Duodenal mucosa (tissue), 2 donors: ENCODE measurements at regions not wholly inside any gene's neighbourhood (a gene's known extent, or its start where the extent isn't known, plus 50 kb on each side); places are given as distances from the start of the nearest gene placed in this dataset.
"Not testable (repeated sequence)": the region's sequence is repeated elsewhere in the genome, so short reads cannot be mapped to it uniquely, and the experiment has no call there.

Source experiments
- H3K27ac ChIP-seq: one replicate; pipeline ENCODE4 v1.7.0; 2013; ENCODE audit warnings: low read depth, low read length
- H3K27me3 ChIP-seq, 2 donors: one replicate each; pipeline ENCODE4 v1.7.0; 2013; ENCODE audit warnings: low read length in 2 of 2, control low read depth in 1 of 2; ENCODE audit not compliant: insufficient read depth in 2 of 2, control insufficient read depth in 1 of 2
- H3K36me3 ChIP-seq, 2 donors: one replicate each; pipeline ENCODE4 v1.7.0; 2013; ENCODE audit warnings: low read length in 2 of 2, control low read depth in 1 of 2; ENCODE audit not compliant: insufficient read depth in 2 of 2, control insufficient read depth in 1 of 2
- H3K4me1 ChIP-seq, 2 donors: one replicate each; pipeline ENCODE4 v1.7.0; 2013; ENCODE audit warnings: low read length in 2 of 2, control low read depth in 1 of 2; ENCODE audit not compliant: insufficient read depth in 2 of 2, control insufficient read depth in 1 of 2
- H3K4me3 ChIP-seq, 2 donors: one replicate each; pipeline ENCODE4 v1.7.0; 2013; ENCODE audit warnings: low read length in 2 of 2, low read depth in 1 of 2
- H3K9ac ChIP-seq, 2 donors: one replicate each; pipeline ENCODE4 v1.7.0; 2013; ENCODE audit warnings: low read length in 2 of 2, low read depth in 1 of 2
- H3K9me3 ChIP-seq, 2 donors: one replicate each; pipeline ENCODE4 v1.7.0; 2013; ENCODE audit warnings: low read length in 2 of 2, control low read depth in 1 of 2; ENCODE audit not compliant: control insufficient read depth in 1 of 2

DNA sequence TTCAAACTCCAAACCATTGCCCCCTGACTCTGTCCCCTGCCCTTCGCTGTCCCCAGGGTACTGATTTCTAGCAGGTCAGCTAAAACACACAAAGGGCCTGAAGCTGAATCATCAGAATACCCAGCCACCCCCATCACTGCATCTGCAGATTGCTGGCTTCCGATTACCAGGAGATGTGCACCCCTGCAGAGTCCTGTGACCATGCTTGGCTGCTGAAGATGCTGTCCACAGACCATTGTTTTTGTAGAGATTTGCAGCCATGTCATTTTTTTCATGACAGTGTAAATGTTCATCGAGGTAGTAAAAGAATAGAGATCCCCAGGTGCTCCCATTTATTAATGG, 463.3 kb downstream of the STK39 start:
- H3K4me1 ChIP-seq = no peaks in the 10 kb centered on the region
- H3K4me3 ChIP-seq = no peak overlapping the region
- H3K9me3 ChIP-seq = no peaks in the 10 kb centered on the region

DNA sequence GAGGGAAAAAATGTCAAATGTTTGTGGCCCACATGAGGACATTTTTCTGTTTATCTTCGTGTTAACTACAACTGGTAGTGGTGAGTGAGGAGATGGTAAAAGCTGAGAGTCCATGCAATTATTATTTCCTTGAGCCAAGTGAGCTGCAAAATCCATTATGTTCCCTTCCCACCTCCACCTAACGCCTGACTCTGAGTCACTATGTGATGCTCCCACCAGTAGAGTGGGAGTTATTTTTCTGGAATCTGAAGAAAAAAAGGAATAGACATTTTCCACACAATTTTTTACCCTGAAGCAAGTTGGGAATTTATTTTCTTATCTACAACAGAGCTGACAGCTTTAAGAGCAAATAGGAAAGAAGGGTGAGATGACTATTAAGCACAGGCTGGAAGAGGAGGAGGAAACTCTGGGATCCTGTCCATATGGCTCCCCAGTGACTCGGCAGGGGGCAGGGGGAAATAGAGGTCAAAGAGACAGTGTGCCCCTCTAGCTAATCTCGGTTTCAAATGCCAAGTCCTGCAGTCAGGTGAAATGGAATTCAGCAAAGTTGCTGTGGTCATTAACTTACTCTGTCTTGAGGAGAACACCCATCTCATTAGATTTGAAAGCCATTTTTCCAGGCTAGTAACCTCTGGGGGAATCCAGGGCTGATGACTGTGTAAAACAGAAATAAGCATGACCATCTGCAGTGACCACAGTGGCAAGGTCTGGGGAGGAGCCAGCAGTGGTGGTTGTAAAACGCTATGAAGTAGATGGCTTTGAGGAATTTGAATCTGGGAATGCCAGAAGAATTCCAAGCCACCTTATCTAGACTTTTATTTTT, 463.9 kb downstream of the STK39 start:
- Histone ChIP-seq H3K9me3 (no peaks in the 10 kb centered on the region), H3K27me3 (no peaks in the 10 kb centered on the region), H3K9ac (no peak overlapping the region), H3K36me3 (no peaks in the 10 kb centered on the region), H3K4me3 (no peak overlapping the region), H3K27ac (no peak overlapping the region), H3K4me1 (no peaks in the 10 kb centered on the region)

More for the DNA sequence above, 463.3 kb downstream of the STK39 start:
- no peak overlapping the region for H3K27ac ChIP-seq
- no peak overlapping the region for H3K9ac ChIP-seq
- H3K27me3 ChIP-seq = no peaks in the 10 kb centered on the region
- no peaks in the 10 kb centered on the region for H3K36me3 ChIP-seq

DNA sequence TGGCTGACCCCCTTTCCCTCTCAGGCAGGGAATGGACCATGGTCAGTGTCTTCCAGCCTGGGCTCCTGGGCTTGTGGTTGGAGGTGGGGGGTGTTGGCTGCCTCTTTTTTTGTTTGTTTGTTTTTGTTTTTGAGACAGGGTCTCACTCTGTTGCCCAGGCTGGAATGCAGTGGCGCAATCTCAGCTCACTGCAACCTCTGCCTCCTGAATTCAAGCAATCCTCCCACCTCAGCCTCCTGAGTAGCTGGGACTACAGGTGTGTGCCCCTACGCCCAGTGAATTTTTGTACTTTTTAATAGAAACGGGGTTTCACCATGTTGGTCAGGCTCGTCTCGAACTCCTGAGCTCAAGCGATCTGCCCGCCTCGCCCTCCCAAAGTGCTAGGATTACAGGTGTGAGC, 465.8 kb downstream of the STK39 start:
- not testable (repeated sequence) for H3K4me3 ChIP-seq, H3K36me3 ChIP-seq, H3K4me1 ChIP-seq, H3K27me3 ChIP-seq, H3K9ac ChIP-seq, H3K9me3 ChIP-seq, H3K27ac ChIP-seq

DNA sequence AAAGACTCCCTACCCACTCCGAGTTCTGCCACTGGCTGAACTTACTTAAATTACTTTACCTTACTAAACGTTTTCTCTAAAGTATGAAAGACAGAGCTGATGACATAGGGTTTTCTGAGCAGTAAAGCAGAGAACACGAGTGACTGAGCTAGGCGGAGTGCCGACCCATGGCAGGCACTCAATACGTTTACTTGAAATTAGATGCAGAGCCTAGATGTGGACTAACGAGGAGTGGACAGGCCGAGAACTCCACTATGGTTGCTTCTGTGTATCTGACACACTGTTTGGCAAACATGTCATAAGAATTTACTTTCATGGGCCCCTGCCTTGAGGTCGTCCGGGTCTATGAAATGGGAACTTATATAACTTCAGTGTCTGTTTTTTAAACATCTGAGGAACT, 471.0 kb downstream of the STK39 start:
- H3K27ac ChIP-seq = no peak overlapping the region
- no peaks in the 10 kb centered on the region for H3K27me3 ChIP-seq
- H3K4me3 ChIP-seq = no peak overlapping the region
- no peaks in the 10 kb centered on the region for H3K36me3 ChIP-seq
- no peak overlapping the region for H3K9ac ChIP-seq
- no peaks in the 10 kb centered on the region for H3K4me1 ChIP-seq
- no peaks in the 10 kb centered on the region for H3K9me3 ChIP-seq

DNA sequence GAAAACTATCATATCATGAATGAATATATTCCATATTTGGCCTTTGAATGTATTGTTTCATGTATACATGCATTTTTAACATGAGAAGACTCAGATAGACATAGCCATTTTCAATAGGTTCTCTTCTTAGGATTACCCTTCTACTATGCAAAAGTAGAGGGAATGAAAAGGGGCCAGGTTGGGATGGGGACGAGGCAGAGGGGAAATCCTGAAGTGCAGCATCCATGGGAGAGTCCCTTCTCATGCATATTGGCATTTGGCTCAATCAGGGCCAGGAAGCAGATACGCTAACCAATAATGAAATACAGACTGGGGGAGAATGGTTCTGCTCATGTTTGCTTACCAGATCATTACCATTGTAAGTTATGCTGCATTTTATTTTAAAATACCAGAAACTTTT, 475.8 kb downstream of the STK39 start:
- Histone ChIP-seq H3K9ac (no peak overlapping the region), H3K4me3 (no peak overlapping the region), H3K4me1 (no peaks in the 10 kb centered on the region), H3K27ac (no peak overlapping the region), H3K9me3 (no peaks in the 10 kb centered on the region), H3K36me3 (no peaks in the 10 kb centered on the region), H3K27me3 (no peaks in the 10 kb centered on the region)

DNA sequence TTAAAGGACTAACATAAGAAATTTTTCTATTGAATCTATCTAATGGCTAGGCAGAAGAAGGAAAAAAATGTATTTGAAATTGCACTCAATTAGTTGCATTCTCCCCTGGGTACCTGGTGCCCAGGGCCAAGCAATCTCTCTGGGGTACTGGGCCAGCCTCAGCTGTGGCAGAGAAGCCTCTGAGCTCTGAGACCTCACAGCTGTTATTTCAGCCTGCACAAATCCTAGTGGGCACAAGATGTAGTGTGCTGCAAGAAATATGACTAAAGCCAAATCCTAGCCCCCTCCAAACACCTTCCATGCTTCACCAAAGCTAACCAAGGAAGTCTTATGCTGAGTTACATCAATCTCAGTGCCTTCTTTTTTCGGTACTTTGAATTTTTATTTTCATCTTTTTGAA, 478.4 kb downstream of the STK39 start:
- H3K9ac ChIP-seq = no peak overlapping the region
- no peaks in the 10 kb centered on the region for H3K36me3 ChIP-seq
- H3K4me1 ChIP-seq = no peaks in the 10 kb centered on the region
- no peak overlapping the region for H3K27ac ChIP-seq
- no peak overlapping the region for H3K4me3 ChIP-seq
- H3K9me3 ChIP-seq = no peaks in the 10 kb centered on the region
- no peaks in the 10 kb centered on the region for H3K27me3 ChIP-seq

DNA sequence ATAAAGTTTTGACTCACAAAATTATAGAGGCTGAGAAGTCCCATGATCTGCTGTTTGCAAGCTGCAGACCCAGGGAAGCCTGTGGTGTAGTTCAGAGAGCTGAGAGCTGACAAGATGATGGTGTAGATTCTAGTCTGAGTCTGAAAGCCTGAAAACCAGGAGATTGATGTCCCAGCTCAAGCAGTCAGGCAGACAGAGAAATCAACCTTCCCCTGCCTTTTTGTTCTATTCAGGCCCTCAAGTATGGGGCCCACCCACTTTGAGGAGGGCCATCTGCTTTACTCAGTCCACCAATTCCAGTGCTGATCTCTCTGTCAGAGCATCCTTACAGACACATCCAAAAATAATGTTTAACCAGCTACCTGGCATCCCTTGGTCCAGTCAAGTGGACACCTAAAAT, 479.6 kb downstream of the STK39 start:
- Histone ChIP-seq H3K9me3 (no peaks in the 10 kb centered on the region), H3K27ac (no peak overlapping the region), H3K9ac (no peak overlapping the region), H3K27me3 (no peaks in the 10 kb centered on the region), H3K4me1 (no peaks in the 10 kb centered on the region), H3K36me3 (no peaks in the 10 kb centered on the region), H3K4me3 (no peak overlapping the region)

DNA sequence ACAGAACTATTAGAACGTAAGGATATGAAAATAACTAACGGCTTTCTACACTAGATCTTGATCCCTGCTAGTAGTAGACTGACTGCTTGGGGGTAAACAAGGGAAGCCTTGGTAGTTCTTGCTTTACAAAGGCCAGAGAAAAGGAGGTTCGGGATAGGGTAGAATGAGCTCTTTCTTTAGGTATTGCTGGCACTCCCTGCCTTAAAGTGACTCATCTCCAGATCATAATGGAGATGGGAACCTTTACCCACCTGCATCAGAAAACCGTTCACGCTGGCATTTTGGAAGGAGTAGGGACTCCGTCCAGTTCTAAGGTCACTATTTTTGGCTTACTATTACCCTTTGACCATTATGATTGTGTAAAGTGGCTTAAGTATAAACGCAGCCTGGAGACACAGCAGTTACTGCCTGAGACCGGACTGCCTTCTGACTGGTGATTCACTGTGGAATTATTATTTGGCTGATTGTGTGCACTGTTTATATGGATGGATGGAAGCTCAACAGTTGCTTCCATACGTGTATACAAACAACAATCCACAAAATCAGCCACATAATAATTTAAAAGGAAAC, 482.5 kb downstream of the STK39 start:
- no peak overlapping the region for H3K4me3 ChIP-seq

DNA sequence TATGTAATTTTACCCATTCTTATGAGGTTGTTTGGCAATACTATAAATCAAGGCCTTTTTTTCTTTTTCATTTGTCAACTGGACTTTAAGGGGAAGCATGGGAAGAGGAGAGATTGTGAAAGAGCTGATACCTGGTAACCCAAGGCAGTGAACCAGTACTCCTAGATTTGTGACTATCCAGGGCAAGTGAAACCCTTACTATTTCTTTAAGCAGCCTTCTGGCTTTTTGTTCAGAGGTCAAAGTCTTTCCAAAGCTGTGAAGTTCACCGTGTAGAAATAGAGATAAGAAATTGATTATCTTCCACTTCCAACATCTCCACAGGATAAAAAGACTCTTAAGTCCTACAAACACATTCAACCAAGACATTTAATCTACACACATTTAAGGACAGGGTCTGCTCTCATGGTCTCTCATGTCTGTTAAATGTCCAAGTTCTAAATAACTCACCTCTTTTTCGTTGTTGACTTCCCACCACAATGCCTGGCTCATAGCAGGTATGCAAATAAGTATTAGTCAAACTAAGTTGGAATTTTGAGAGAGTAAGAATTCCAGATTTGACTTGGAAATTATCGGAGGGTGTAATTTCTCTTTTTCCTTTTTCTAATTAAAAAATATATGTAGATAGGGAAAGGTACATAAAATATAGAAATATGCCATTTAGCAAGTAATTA, 485.8 kb downstream of the STK39 start:
- no peaks in the 10 kb centered on the region for H3K9me3 ChIP-seq
- H3K4me1 ChIP-seq = peaks cover 0 to 13% of the 10 kb centered on the region in 2 donors
- H3K27me3 ChIP-seq = no peaks in the 10 kb centered on the region
- no peak overlapping the region for H3K4me3 ChIP-seq
- H3K36me3 ChIP-seq = no peaks in the 10 kb centered on the region
- H3K27ac ChIP-seq = no peak overlapping the region
- no peak overlapping the region for H3K9ac ChIP-seq

More for the DNA sequence above, 482.5 kb downstream of the STK39 start:
- Histone ChIP-seq H3K36me3 (no peaks in the 10 kb centered on the region), H3K27me3 (no peaks in the 10 kb centered on the region), H3K9me3 (no peaks in the 10 kb centered on the region), H3K4me1 (peaks cover 0 to 13% of the 10 kb centered on the region in 2 donors), H3K9ac (no peak overlapping the region), H3K27ac (no peak overlapping the region)

DNA sequence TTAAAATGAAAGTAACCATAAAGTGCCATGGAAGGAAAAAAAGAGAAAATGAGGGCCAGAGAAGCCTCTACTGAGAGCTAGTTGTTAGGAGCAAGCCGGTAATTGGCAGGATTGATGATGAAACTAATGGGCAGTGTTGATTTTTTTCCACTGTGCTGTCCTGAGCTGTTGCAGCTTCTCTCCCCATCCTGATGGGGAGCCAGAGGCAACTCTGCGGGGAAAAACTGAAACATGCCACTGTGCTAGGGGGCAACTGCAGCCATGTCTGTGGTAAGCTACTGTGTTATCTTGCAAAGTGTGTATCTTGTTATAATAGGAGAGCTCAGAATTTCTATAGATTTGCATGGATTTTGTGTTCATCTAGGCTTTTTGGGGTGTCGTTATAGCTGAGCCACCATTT, 487.9 kb downstream of the STK39 start:
- Histone ChIP-seq H3K4me1 (peaks cover 0 to 13% of the 10 kb centered on the region in 2 donors), H3K36me3 (no peaks in the 10 kb centered on the region), H3K9me3 (no peaks in the 10 kb centered on the region), H3K27ac (no peak overlapping the region), H3K27me3 (no peaks in the 10 kb centered on the region), H3K4me3 (no peak overlapping the region), H3K9ac (no peak overlapping the region)
